Endothelial cell of umbilical vein (primary cell): ENCODE measurements at regions not wholly inside any gene's neighbourhood (a gene's known extent, or its start where the extent isn't known, plus 50 kb on each side); places are given as distances from the start of the nearest gene placed in this dataset.

Experiments
- CTCF ChIP-seq, 2 donors: IDR thresholded peaks; 1 replicate in 1 of 2; 2 replicates in 1 of 2; pipeline ENCODE4 v1.5.1; 2011; ENCODE audit warnings: low read length in 2 of 2, mild to moderate bottlenecking in 2 of 2, moderate library complexity in 2 of 2, control low read depth in 1 of 2, inconsistent platforms in 1 of 2, low read depth in 1 of 2; ENCODE audit not compliant: insufficient read depth in 1 of 2; ENCODE audit errors: extremely low read depth in 1 of 2
- EZH2 ChIP-seq: IDR thresholded peaks from 2 replicates; pipeline ENCODE4 v1.6.1; 2012; ENCODE audit warnings: borderline replicate concordance, low read depth, mild to moderate bottlenecking, moderate library complexity, low read length, inconsistent platforms; ENCODE audit not compliant: severe bottlenecking
- JUN ChIP-seq: IDR thresholded peaks from 2 replicates; pipeline ENCODE4 v1.6.1; 2011; ENCODE audit warnings: borderline replicate concordance, low read depth; ENCODE audit not compliant: insufficient read length, insufficient read depth
- MAX ChIP-seq: IDR thresholded peaks from 2 replicates; pipeline ENCODE4 v1.6.1; 2011; ENCODE audit not compliant: insufficient read depth, insufficient read length
- POLR2A ChIP-seq: IDR thresholded peaks from 2 replicates; pipeline ENCODE4 v1.6.1; 2012; ENCODE audit warnings: low read depth, mild to moderate bottlenecking, control low read depth, low read length
- POLR2AphosphoS5 ChIP-seq: IDR thresholded peaks from 2 replicates; pipeline ENCODE4 v1.6.1; 2012; ENCODE audit warnings: low read depth, mild to moderate bottlenecking, control low read depth, low read length, moderate library complexity; ENCODE audit not compliant: insufficient read depth

GRCh38 chr22:22702237-22703202, 58.1 kb downstream of the GGTLC2 start:
- peak in 1 of 2 donors; percentile 30 for TF ChIP-seq CTCF (IDR thresholded peaks at IDR 0.05; ENCODE audit: extremely low read depth in 1 of 2, insufficient read depth in 1 of 2, low read depth in 1 of 2, low read length in 2 of 2)
- no peak for TF ChIP-seq POLR2A
- no peak for TF ChIP-seq EZH2
- no peak for TF ChIP-seq JUN
- TF ChIP-seq MAX, result no peak
- TF ChIP-seq POLR2AphosphoS5, result no peak
